Osteoblast (primary cell): ENCODE measurements at regions not wholly inside any gene's neighbourhood (a gene's known extent, or its start where the extent isn't known, plus 50 kb on each side); places are given as distances from the start of the nearest gene placed in this dataset.

Experiments used
- DNase-seq: peaks from one replicate; pipeline ENCODE4 v3.0.0; 2011; ENCODE audit warnings: low spot score, mixed read lengths; ENCODE audit not compliant: insufficient read length; ENCODE audit errors: missing footprints
- H2AFZ ChIP-seq: 2 replicates; pipeline ENCODE4 v1.6.0; 2011; ENCODE audit warnings: mild to moderate bottlenecking, low read length
- H3K27ac ChIP-seq: 2 replicates; pipeline ENCODE4 v1.5.1; 2011; ENCODE audit warnings: mild to moderate bottlenecking, low read depth, low read length, moderate library complexity
- H3K27me3 ChIP-seq: 2 replicates; pipeline ENCODE4 v1.6.0; 2012; ENCODE audit warnings: mild to moderate bottlenecking, control low read depth, inconsistent platforms, low read length, moderate library complexity; ENCODE audit not compliant: insufficient read depth
- H3K36me3 ChIP-seq: 2 replicates; pipeline ENCODE4 v1.5.1; 2011; ENCODE audit warnings: mild to moderate bottlenecking, low read length, control low read depth, moderate library complexity; ENCODE audit not compliant: insufficient read depth
- H3K4me1 ChIP-seq: 2 replicates; pipeline ENCODE4 v1.5.1; 2011; ENCODE audit warnings: mild to moderate bottlenecking, low read length, control low read depth, moderate library complexity; ENCODE audit not compliant: insufficient read depth
- H3K4me2 ChIP-seq: 2 replicates; pipeline ENCODE4 v1.6.0; 2011; ENCODE audit warnings: mild to moderate bottlenecking, low read length; ENCODE audit not compliant: insufficient read depth
- H3K4me3 ChIP-seq: fragments of 200-600 bp; sonication (generic); 3 replicates; pipeline ENCODE4 v1.5.1; 2012; ENCODE audit warnings: mild to moderate bottlenecking, low read length, inconsistent platforms; ENCODE audit not compliant: insufficient read depth
- H3K79me2 ChIP-seq: 2 replicates; pipeline ENCODE4 v1.6.0; 2012; ENCODE audit warnings: mild to moderate bottlenecking, low read length, control low read depth, inconsistent platforms; ENCODE audit not compliant: insufficient read depth
- H3K9me3 ChIP-seq: 2 replicates; pipeline ENCODE4 v1.5.1; 2011; ENCODE audit warnings: low read depth, low read length, control low read depth
- H4K20me1 ChIP-seq: 2 replicates; pipeline ENCODE4 v1.6.0; 2012; ENCODE audit warnings: mild to moderate bottlenecking, low read length, control low read depth; ENCODE audit not compliant: insufficient read depth
- TF ChIP-seq, protein P1 (sequence below): IDR thresholded peaks from 2 replicates; pipeline ENCODE4 v1.5.1; 2011; ENCODE audit warnings: mild to moderate bottlenecking, low read depth, low read length, moderate library complexity; ENCODE audit errors: extremely low read depth

DNA sequence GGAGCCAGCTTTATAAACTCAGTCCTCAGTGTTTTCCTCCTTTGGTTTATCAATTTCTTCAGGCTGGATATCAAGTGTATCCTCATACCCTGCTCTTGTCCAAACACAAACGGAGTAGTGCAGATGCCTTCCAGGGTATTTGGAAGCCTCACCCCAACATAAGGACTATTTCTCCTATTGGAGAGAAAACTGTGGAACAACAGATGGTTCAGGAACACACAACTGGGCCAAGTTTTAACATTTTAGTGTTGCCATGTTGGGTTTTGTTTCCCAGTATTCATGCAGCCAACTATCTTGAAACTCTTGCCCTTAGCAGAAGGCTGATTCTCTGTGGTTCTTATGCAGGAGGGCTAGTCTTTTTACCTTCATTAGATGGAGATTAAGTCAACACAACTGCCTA lies 398.1 kb downstream of the GABRB3 start:
- Histone ChIP-seq H3K4me1 (no peaks in the 10 kb centered on the region), H4K20me1 (no peaks in the 10 kb centered on the region), H3K27ac (no peak overlapping the region), H3K79me2 (no peaks in the 10 kb centered on the region), H3K36me3 (no peaks in the 10 kb centered on the region), H3K4me2 (no peak overlapping the region), H3K27me3 (no peaks in the 10 kb centered on the region), H3K9me3 (peaks cover 8% of the 10 kb centered on the region), H2AFZ (no peak overlapping the region), H3K4me3 (no peak overlapping the region)
- TF ChIP-seq, protein P1, sequence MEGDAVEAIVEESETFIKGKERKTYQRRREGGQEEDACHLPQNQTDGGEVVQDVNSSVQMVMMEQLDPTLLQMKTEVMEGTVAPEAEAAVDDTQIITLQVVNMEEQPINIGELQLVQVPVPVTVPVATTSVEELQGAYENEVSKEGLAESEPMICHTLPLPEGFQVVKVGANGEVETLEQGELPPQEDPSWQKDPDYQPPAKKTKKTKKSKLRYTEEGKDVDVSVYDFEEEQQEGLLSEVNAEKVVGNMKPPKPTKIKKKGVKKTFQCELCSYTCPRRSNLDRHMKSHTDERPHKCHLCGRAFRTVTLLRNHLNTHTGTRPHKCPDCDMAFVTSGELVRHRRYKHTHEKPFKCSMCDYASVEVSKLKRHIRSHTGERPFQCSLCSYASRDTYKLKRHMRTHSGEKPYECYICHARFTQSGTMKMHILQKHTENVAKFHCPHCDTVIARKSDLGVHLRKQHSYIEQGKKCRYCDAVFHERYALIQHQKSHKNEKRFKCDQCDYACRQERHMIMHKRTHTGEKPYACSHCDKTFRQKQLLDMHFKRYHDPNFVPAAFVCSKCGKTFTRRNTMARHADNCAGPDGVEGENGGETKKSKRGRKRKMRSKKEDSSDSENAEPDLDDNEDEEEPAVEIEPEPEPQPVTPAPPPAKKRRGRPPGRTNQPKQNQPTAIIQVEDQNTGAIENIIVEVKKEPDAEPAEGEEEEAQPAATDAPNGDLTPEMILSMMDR: no peak
- DNase-seq: no peak

DNA sequence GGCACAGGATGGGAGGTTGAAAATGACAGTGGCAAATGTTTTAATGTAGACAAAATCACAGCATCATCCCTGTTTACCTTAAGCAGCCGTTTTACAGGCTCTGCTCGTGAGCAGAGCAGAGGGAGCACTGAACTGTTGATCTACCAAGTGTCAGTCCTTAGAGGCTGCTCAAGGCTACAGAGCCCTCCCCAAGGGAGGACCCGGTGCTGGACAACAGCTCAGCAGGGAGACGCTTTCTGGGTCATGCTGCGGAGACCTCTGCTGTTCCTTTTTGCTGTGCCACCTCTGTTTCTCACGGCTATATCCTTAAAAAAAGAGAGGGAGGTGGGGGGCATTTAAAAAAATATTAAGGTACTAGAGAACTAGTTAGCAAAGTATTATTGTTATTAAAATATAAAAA lies 400.2 kb downstream of the GABRB3 start:
- peaks cover 8% of the 10 kb centered on the region for H3K9me3 ChIP-seq
- H2AFZ ChIP-seq: no peak overlapping the region
- H3K4me1 ChIP-seq: no peaks in the 10 kb centered on the region
- no peak overlapping the region for H3K4me3 ChIP-seq
- TF ChIP-seq, protein P1: no peak
- no peaks in the 10 kb centered on the region for H3K79me2 ChIP-seq
- H4K20me1 ChIP-seq: no peaks in the 10 kb centered on the region
- no peak for DNase-seq
- H3K36me3 ChIP-seq: no peaks in the 10 kb centered on the region
- H3K4me2 ChIP-seq: no peak overlapping the region
- no peaks in the 10 kb centered on the region for H3K27me3 ChIP-seq
- no peak overlapping the region for H3K27ac ChIP-seq

DNA sequence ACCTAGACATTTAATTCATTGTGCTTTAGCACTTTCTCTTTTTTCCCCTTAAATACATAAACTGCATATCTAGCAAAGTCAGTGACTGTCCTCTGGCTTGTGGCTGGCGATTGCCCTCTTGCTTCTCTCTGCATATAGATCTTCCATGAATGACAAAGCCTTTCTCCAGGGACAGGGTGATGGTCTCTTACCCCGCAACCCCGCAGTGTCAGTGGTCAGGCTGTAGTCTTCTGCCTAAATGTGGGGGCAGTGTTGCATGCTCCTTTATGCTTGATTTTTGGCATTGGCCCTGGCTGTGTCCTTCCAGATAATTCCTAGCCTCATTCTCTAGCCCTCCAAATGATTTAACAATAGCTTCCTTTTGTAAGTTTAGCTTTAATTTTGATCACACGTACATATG lies 407.8 kb downstream of the GABRB3 start:
- Histone ChIP-seq H3K4me3 (no peak overlapping the region), H3K27ac (no peak overlapping the region), H2AFZ (no peak overlapping the region), H3K79me2 (no peaks in the 10 kb centered on the region), H3K9me3 (peaks cover 3% of the 10 kb centered on the region), H4K20me1 (no peaks in the 10 kb centered on the region), H3K27me3 (no peaks in the 10 kb centered on the region), H3K36me3 (no peaks in the 10 kb centered on the region), H3K4me2 (no peak overlapping the region), H3K4me1 (no peaks in the 10 kb centered on the region)
- DNase-seq: no peak
- TF ChIP-seq, protein P1: no peak

DNA sequence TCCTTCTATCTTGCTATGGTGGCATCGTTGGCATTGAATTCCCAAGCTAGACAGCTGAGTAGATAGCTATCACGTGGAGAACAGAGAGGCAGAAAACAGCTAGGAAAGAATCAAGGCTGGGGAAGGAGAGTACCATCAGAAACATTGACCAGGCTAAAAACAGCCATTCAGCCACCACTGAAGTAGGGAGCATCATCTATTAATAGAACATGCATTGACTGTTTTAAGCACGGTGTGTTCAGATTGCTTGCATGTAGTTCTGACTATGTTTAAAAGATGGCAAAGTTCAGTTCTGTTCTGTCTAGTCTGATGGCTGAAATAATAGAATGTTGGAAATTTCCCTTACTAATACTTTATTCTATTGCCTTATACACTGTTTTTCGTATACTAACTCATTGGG lies 413.0 kb downstream of the GABRB3 start:
- Histone ChIP-seq H4K20me1 (no peaks in the 10 kb centered on the region), H3K9me3 (peaks cover 3% of the 10 kb centered on the region), H3K4me1 (no peaks in the 10 kb centered on the region), H3K4me2 (no peak overlapping the region), H3K27me3 (no peaks in the 10 kb centered on the region), H3K36me3 (no peaks in the 10 kb centered on the region), H3K79me2 (no peaks in the 10 kb centered on the region), H3K27ac (no peak overlapping the region), H3K4me3 (no peak overlapping the region), H2AFZ (no peak overlapping the region)
- no peak for DNase-seq
- TF ChIP-seq, protein P1: no peak
